HL-60 (cell line): ENCODE measurements at regions not wholly inside any gene's neighbourhood (a gene's known extent, or its start where the extent isn't known, plus 50 kb on each side); places are given as distances from the start of the nearest gene placed in this dataset.

ENCODE experiments used
- DNase-seq, 2 experiments: peaks; one replicate each; pipeline ENCODE4 v3.0.0-alpha.2; 2010 to 2020; ENCODE audit warnings: low read depth in 1 of 2, low spot score in 1 of 2
- H3K27ac ChIP-seq: fragments of 250-450 bp; sonication (Bioruptor Pico); replicated peaks from 2 replicates; pipeline ENCODE4 v1.5.1; 2020; ENCODE audit warnings: mild to moderate bottlenecking, moderate library complexity
- H3K27me3 ChIP-seq: fragments of 250-450 bp; sonication (Bioruptor Pico); 2 replicates; pipeline ENCODE4 v1.5.1; 2021; ENCODE audit warnings: mild to moderate bottlenecking, moderate library complexity; ENCODE audit not compliant: insufficient read depth, poor library complexity, severe bottlenecking
- H3K4me3 ChIP-seq: replicated peaks from 2 replicates; pipeline ENCODE4 v1.5.1; 2011; ENCODE audit warnings: mild to moderate bottlenecking, control low read depth, low read length; ENCODE audit not compliant: insufficient read depth
- GABPA ChIP-seq: IDR thresholded peaks from 2 replicates; pipeline ENCODE4 v1.6.1; 2012; ENCODE audit warnings: low read depth
- POLR2AphosphoS5 ChIP-seq: IDR thresholded peaks from 2 replicates; pipeline ENCODE4 v1.6.1; 2012; ENCODE audit warnings: low read depth
- REST ChIP-seq: IDR thresholded peaks from 2 replicates; pipeline ENCODE4 v1.6.1; 2012; ENCODE audit warnings: low read depth; ENCODE audit not compliant: insufficient replicate concordance
- SPI1 ChIP-seq: IDR thresholded peaks from 2 replicates; pipeline ENCODE4 v1.6.1; 2012; ENCODE audit warnings: low read depth, mild to moderate bottlenecking, borderline replicate concordance
- TF ChIP-seq, protein P1 (sequence below): IDR thresholded peaks from one replicate; pipeline ENCODE4 v1.5.1; 2011; ENCODE audit warnings: low read length, control low read depth, inconsistent platforms; ENCODE audit not compliant: insufficient read depth

DNA sequence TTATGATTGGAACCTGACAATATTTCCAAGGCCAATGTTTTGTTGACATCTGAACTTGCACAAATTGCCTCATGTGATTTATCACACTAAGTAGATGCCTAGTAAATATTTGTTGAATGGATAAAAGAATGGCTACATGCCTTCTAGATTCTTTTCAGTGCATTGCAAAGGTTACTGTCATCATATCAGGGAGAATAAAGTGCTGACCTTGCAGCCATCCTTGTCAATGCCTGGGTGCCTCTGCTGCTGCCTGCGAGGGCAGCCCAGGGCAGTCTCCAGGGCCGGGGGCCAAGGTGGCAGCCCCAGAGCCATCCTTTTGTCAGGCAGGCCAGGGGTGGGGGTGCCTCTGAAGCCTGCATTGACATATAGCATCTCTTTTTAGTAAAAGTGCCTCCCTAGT is 325.6 kb upstream of the MTNR1B start:
- no peaks in the 10 kb centered on the region for H3K27me3 ChIP-seq
- TF ChIP-seq POLR2AphosphoS5 (no peak), GABPA (no peak), REST (no peak)
- no peak for DNase-seq
- no peak overlapping the region for H3K27ac ChIP-seq
- no peak overlapping the region for H3K4me3 ChIP-seq

GRCh38 chr11:92644595-92645445 is 324.6 kb upstream of the MTNR1B start:
- no peak overlapping the region for H3K27ac ChIP-seq
- no peak for DNase-seq
- no peak overlapping the region for H3K4me3 ChIP-seq
- H3K27me3 ChIP-seq: no peaks in the 10 kb centered on the region
- TF ChIP-seq POLR2AphosphoS5: no peak
- TF ChIP-seq SPI1: no peak
- TF ChIP-seq, protein P1, sequence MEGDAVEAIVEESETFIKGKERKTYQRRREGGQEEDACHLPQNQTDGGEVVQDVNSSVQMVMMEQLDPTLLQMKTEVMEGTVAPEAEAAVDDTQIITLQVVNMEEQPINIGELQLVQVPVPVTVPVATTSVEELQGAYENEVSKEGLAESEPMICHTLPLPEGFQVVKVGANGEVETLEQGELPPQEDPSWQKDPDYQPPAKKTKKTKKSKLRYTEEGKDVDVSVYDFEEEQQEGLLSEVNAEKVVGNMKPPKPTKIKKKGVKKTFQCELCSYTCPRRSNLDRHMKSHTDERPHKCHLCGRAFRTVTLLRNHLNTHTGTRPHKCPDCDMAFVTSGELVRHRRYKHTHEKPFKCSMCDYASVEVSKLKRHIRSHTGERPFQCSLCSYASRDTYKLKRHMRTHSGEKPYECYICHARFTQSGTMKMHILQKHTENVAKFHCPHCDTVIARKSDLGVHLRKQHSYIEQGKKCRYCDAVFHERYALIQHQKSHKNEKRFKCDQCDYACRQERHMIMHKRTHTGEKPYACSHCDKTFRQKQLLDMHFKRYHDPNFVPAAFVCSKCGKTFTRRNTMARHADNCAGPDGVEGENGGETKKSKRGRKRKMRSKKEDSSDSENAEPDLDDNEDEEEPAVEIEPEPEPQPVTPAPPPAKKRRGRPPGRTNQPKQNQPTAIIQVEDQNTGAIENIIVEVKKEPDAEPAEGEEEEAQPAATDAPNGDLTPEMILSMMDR: no peak
- no peak for TF ChIP-seq REST

DNA sequence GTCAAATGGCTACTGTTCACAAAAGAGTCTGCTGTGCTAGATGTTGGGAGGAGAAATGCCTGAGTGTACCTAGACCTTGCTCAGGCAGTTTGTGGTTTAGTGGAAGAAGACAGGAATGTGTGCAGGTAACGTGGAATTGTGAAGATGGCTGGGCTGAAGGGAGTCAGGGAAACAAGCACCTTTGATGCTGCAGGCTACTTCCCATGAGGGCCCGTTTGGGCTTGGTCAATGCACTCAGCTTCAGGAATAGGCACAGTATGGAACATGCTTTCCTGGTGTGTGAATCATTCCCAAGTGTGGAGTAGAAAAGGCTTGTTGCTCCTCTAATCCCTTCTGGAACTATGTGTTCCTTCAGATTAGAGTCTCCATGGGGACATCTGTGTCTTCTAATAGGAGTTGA is 318.3 kb upstream of the MTNR1B start:
- no peak for TF ChIP-seq GABPA
- no peak for TF ChIP-seq SPI1
- TF ChIP-seq POLR2AphosphoS5: no peak
- no peak for TF ChIP-seq REST
- TF ChIP-seq, protein P1: no peak
- H3K27ac ChIP-seq: no peak overlapping the region
- no peaks in the 10 kb centered on the region for H3K27me3 ChIP-seq
- H3K4me3 ChIP-seq: no peak overlapping the region
- DNase-seq: no peak
